ENCODE measurements at regions not wholly inside any gene's neighbourhood (a gene's known extent, or its start where the extent isn't known, plus 50 kb on each side); places are given as distances from the start of the nearest gene placed in this dataset.

DNA sequence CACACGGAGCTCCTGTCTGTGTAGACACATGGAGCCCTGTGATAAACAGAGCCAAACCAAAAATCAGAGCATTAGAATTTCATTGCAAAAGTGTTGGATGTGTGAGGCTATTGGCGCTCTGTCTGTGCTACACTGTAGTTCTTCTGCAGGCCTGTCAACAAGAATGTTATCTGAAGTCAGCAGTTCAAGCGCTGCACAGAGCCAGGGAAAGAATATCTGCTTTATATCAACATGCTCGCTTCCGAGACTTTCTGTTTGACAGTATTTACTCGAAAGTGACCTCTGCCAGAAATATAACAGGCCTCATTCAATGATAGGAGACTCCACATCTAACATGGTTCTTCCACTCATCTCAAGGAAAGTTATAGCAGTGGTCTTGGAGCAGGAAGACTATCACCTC is 118.3 kb downstream of the CCER1 start:
- TF ChIP-seq, protein P1, sequence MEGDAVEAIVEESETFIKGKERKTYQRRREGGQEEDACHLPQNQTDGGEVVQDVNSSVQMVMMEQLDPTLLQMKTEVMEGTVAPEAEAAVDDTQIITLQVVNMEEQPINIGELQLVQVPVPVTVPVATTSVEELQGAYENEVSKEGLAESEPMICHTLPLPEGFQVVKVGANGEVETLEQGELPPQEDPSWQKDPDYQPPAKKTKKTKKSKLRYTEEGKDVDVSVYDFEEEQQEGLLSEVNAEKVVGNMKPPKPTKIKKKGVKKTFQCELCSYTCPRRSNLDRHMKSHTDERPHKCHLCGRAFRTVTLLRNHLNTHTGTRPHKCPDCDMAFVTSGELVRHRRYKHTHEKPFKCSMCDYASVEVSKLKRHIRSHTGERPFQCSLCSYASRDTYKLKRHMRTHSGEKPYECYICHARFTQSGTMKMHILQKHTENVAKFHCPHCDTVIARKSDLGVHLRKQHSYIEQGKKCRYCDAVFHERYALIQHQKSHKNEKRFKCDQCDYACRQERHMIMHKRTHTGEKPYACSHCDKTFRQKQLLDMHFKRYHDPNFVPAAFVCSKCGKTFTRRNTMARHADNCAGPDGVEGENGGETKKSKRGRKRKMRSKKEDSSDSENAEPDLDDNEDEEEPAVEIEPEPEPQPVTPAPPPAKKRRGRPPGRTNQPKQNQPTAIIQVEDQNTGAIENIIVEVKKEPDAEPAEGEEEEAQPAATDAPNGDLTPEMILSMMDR (IDR thresholded peaks at IDR 0.05): no peak
- no peak for TF ChIP-seq EP300 (IDR thresholded peaks at IDR 0.05)

Data from stomach (tissue), 4 donors.